ENCODE measurements at regions not wholly inside any gene's neighbourhood (a gene's known extent, or its start where the extent isn't known, plus 50 kb on each side); places are given as distances from the start of the nearest gene placed in this dataset.

GRCh38 chr14:89674240-89674639, 257.2 kb upstream of the FOXN3 start:
- BruUV-seq (replicated peaks), result no TSS peak
- no peak overlapping the region for H3K4me2 ChIP-seq
- TF ChIP-seq CTCF (conservative IDR thresholded peaks at IDR 0.05) (no peak), EZH2 (IDR thresholded peaks at IDR 0.05; ENCODE audit: low read depth) (no peak)
- H3K9me2 ChIP-seq (ENCODE audit: insufficient read depth), result no peaks in the 10 kb centered on the region
- no peak overlapping the region for H3K4me3 ChIP-seq
- H3K4me1 ChIP-seq (replicated peaks; ENCODE audit: insufficient read depth), result no peaks in the 10 kb centered on the region
- CTCF ChIA-PET, result no interaction called here
- H3F3A ChIP-seq (ENCODE audit: insufficient read depth, low read depth), result no peaks in the 10 kb centered on the region
- no peaks in the 10 kb centered on the region for H4K20me1 ChIP-seq (ENCODE audit: insufficient read depth)
- no peak for DNase-seq
- POLR2A ChIA-PET (ENCODE audit: unreplicated experiment), result no interaction called here
- H3K9me3 ChIP-seq (ENCODE audit: insufficient read depth, low read depth), result no peaks in the 10 kb centered on the region
- no peaks in the 10 kb centered on the region for H3K36me3 ChIP-seq (ENCODE audit: low read depth)
- no peak overlapping the region for H2AFZ ChIP-seq
- H3K27ac ChIP-seq, result no peak overlapping the region
- no peaks in the 10 kb centered on the region for H3K79me2 ChIP-seq (ENCODE audit: low read depth)
- H3K27me3 ChIP-seq (ENCODE audit: insufficient read depth, low read depth), result no peaks in the 10 kb centered on the region
- intact Hi-C loops (cut with micrococcal nuclease; ENCODE audit: unreplicated experiment), result no loop called here

- no peaks in the 10 kb centered on the region for H3K36me3 ChIP-seq (ENCODE audit: low read depth)
- no peaks in the 10 kb centered on the region for H3K9me2 ChIP-seq (ENCODE audit: insufficient read depth)
- no peak overlapping the region for H3K27ac ChIP-seq
- H3K4me3 ChIP-seq, result no peak overlapping the region
- H3K4me2 ChIP-seq, result no peak overlapping the region
- no peak for DNase-seq
- TF ChIP-seq EZH2 (IDR thresholded peaks at IDR 0.05; ENCODE audit: low read depth), result no peak
- ChIA-PET CTCF (no interaction called here), POLR2A (ENCODE audit: unreplicated experiment) (no interaction called here)
- no peaks in the 10 kb centered on the region for H4K20me1 ChIP-seq (ENCODE audit: insufficient read depth)
- intact Hi-C loops (cut with micrococcal nuclease; ENCODE audit: unreplicated experiment), result no loop called here
- H3K4me1 ChIP-seq (replicated peaks; ENCODE audit: insufficient read depth), result no peaks in the 10 kb centered on the region
- no peaks in the 10 kb centered on the region for H3F3A ChIP-seq (ENCODE audit: insufficient read depth, low read depth)
- no peaks in the 10 kb centered on the region for H3K9me3 ChIP-seq (ENCODE audit: insufficient read depth, low read depth)
- no peak overlapping the region for H2AFZ ChIP-seq
- no peaks in the 10 kb centered on the region for H3K27me3 ChIP-seq (ENCODE audit: insufficient read depth, low read depth)
- no TSS peak for BruUV-seq (replicated peaks)
- no peaks in the 10 kb centered on the region for H3K79me2 ChIP-seq (ENCODE audit: low read depth)
Observed at GRCh38 chr14:89673512-89674225, 256.6 kb upstream of the FOXN3 start.

GRCh38 chr14:89672636-89673511, 255.8 kb upstream of the FOXN3 start:
- intact Hi-C loops (cut with micrococcal nuclease; ENCODE audit: unreplicated experiment), result no loop called here
- ChIA-PET CTCF (no interaction called here), POLR2A (ENCODE audit: unreplicated experiment) (no interaction called here)
- Histone ChIP-seq H3K9me2 (ENCODE audit: insufficient read depth) (no peaks in the 10 kb centered on the region), H3K27ac (no peak overlapping the region), H3K4me2 (no peak overlapping the region), H3K27me3 (ENCODE audit: insufficient read depth, low read depth) (no peaks in the 10 kb centered on the region), H3K4me3 (no peak overlapping the region), H4K20me1 (ENCODE audit: insufficient read depth) (no peaks in the 10 kb centered on the region), H2AFZ (no peak overlapping the region), H3K79me2 (ENCODE audit: low read depth) (no peaks in the 10 kb centered on the region), H3K36me3 (ENCODE audit: low read depth) (no peaks in the 10 kb centered on the region), H3F3A (ENCODE audit: insufficient read depth, low read depth) (no peaks in the 10 kb centered on the region), H3K9me3 (ENCODE audit: insufficient read depth, low read depth) (no peaks in the 10 kb centered on the region), H3K4me1 (replicated peaks; ENCODE audit: insufficient read depth) (no peaks in the 10 kb centered on the region)
- BruUV-seq (replicated peaks), result no TSS peak
- DNase-seq, result no peak
- TF ChIP-seq CTCF (conservative IDR thresholded peaks at IDR 0.05), result no peak
- no peak for TF ChIP-seq EZH2 (IDR thresholded peaks at IDR 0.05; ENCODE audit: low read depth)
